HFFc6 (cell line): ENCODE measurements at regions not wholly inside any gene's neighbourhood (a gene's known extent, or its start where the extent isn't known, plus 50 kb on each side); places are given as distances from the start of the nearest gene placed in this dataset.
A peak's percentile ranks its signal among the peaks of the same experiment; 100 is the strongest.

Experiments
- DNase-seq: peaks from one replicate; pipeline ENCODE4 v3.0.0-alpha.2; 2018
- H3K27ac Mint-ChIP-seq: 2 replicates; pipeline ENCODE4 v1.8.0; 2020; ENCODE audit warnings: mild to moderate bottlenecking, mixed read lengths
- H3K27me3 Mint-ChIP-seq: 2 replicates; pipeline ENCODE4 v1.8.0; 2021; ENCODE audit warnings: mild to moderate bottlenecking, moderate library complexity, mixed read lengths; ENCODE audit not compliant: insufficient read depth
- H3K36me3 Mint-ChIP-seq: 2 replicates; pipeline ENCODE4 v1.8.0; 2021; ENCODE audit warnings: low read depth, mixed read lengths
- H3K4me1 Mint-ChIP-seq: 2 replicates; pipeline ENCODE4 v1.8.0; 2020; ENCODE audit warnings: low read depth, mixed read lengths
- H3K4me3 Mint-ChIP-seq: 2 replicates; pipeline ENCODE4 v1.8.0; 2020; ENCODE audit warnings: mild to moderate bottlenecking, moderate library complexity, mixed read lengths
- H3K9me3 Mint-ChIP-seq: 2 replicates; pipeline ENCODE4 v1.8.0; 2020; ENCODE audit warnings: mild to moderate bottlenecking, mixed read lengths
- TF ChIP-seq, protein P1 (sequence below): fragments of 200-600 bp; sonication (generic); IDR thresholded peaks from 2 replicates; pipeline ENCODE4 v1.5.0; 2021; ENCODE audit warnings: antibody characterized with exemption, mild to moderate bottlenecking

DNA sequence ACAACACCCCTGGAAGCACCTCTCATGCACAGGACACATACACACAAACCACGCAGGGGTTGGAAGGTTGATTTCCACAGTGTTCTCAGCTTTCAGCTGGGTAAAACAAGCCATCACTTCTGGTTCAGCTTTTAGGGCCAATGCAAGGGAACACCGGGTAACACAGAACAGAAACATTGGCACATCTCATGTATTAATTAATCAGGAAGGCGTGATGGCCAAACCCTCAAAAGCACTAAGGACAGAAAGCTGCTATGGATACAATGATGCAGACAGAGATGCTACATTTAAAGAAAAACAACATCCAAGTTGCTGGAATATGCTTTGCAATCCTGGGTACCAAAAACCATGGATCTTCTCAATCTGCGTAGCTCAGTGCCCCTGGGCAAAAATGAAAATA lies 104.3 kb upstream of the BEND6 start:
- Mint-ChIP-seq H3K27ac (peak overlapping the region; percentile 90), H3K36me3 (peaks cover 39% of the 10 kb centered on the region), H3K27me3 (peaks cover 2% of the 10 kb centered on the region), H3K4me3 (peak overlapping the region; percentile 93), H3K9me3 (no peaks in the 10 kb centered on the region), H3K4me1 (peaks cover 64% of the 10 kb centered on the region)
- DNase-seq, result no peak
- TF ChIP-seq, protein P1, sequence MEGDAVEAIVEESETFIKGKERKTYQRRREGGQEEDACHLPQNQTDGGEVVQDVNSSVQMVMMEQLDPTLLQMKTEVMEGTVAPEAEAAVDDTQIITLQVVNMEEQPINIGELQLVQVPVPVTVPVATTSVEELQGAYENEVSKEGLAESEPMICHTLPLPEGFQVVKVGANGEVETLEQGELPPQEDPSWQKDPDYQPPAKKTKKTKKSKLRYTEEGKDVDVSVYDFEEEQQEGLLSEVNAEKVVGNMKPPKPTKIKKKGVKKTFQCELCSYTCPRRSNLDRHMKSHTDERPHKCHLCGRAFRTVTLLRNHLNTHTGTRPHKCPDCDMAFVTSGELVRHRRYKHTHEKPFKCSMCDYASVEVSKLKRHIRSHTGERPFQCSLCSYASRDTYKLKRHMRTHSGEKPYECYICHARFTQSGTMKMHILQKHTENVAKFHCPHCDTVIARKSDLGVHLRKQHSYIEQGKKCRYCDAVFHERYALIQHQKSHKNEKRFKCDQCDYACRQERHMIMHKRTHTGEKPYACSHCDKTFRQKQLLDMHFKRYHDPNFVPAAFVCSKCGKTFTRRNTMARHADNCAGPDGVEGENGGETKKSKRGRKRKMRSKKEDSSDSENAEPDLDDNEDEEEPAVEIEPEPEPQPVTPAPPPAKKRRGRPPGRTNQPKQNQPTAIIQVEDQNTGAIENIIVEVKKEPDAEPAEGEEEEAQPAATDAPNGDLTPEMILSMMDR, result no peak

- Mint-ChIP-seq H3K4me1 (peaks cover 71% of the 10 kb centered on the region), H3K4me3 (peak overlapping the region; percentile 93), H3K27me3 (peaks cover 2% of the 10 kb centered on the region), H3K27ac (peak overlapping the region; percentile 90), H3K9me3 (no peaks in the 10 kb centered on the region), H3K36me3 (peaks cover 39% of the 10 kb centered on the region)
- TF ChIP-seq, protein P1, result no peak
- DNase-seq, result peak; percentile 82
These were observed 105.0 kb upstream of the BEND6 start for GRCh38 chr6:56849896-56850295.

DNA sequence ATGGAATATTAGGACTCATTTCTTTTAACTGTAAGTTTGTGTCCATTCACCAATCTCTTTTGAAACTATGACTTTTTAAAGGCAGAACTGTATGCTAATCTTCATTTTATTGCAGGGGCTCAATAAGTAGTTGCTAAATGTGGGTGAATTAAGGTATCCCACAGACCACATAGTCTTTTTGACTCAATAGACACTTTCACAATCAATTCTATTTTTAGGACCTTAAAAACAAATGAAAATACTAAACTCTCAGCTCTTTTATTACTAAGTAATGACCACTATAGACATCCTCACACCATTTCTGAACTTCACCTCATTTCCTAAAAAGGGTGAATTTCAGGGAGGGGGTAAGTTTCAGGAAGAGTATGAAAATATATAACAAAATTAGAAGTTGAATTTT lies 106.8 kb upstream of the BEND6 start:
- Mint-ChIP-seq H3K9me3 (no peaks in the 10 kb centered on the region), H3K4me3 (peak overlapping the region; percentile 60), H3K4me1 (peaks cover 66% of the 10 kb centered on the region), H3K36me3 (peaks cover 39% of the 10 kb centered on the region), H3K27me3 (peaks cover 3% of the 10 kb centered on the region), H3K27ac (no peak overlapping the region)
- DNase-seq, result no peak
- TF ChIP-seq, protein P1, result no peak

DNA sequence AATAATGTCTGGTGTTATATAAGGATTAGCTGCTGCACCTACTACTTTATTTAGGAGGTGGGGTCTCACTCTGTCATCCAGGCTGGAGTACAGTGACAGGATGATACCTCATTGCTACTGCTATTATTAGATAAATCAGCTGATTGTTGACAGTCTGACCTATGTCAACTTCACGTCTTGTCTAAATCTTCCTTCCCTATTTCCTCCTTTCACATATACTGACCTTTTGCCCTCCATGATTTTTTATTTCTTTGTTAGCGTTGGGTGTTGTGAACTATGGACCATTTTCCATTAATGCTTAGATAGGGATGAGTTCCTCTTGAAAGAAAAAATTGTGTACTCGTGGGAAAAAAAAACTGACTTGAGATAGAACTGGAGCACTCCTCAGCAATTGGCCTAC lies 109.9 kb upstream of the BEND6 start:
- Mint-ChIP-seq H3K27ac (peak overlapping the region; percentile 60), H3K27me3 (peaks cover 5% of the 10 kb centered on the region), H3K4me1 (peaks cover 56% of the 10 kb centered on the region), H3K9me3 (no peaks in the 10 kb centered on the region), H3K4me3 (no peak overlapping the region; the same call in 1 of the 2 replicates), H3K36me3 (peaks cover 45% of the 10 kb centered on the region)
- no peak for DNase-seq
- TF ChIP-seq, protein P1, result no peak

DNA sequence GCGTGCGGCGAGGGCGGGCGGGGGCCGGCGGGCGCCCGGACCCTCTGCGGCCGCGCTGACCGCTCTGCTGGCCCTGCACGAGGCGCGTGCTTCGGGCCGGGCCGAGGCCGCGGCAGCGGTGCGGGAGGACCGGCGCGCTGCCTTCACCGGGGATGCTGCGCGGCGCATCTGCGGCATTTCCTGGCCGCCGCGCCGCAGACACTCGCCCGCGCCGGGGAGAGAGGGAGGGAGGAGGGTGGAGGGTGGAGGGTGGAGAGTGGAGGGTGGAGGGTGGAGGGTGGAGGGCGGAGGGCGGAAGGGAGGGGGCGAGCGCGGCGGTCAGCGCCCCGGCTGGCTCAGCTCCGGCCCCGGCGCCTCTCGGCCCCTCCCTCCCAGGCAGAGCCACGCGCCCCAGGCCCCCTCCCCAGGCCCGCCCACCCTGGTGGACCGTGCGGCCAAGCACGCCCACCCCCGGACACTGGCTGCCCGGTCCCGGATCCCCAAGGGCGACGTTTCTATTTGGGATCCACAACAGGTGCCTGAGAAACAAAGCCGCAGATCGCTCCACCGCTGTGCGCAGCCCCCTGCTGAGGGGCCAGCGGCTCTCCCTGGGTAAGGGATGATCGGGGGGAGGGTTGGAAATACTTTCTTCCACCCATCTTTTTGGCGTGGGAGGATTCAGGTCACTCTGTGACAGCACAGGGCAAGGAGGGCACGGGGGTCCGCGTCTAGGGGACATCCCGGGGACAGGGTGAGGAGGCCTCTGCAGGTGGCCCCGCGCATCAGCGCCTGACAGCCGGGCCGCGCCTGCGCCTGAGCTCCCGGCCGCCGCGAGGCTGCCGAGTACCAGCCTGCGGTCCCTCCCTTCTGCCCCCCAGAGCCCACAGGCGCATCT lies 111.2 kb upstream of the BEND6 start:
- TF ChIP-seq, protein P1, result peak; percentile 65
- H3K4me3 Mint-ChIP-seq, result peak overlapping the region; percentile 86
- peaks cover 59% of the 10 kb centered on the region for H3K4me1 Mint-ChIP-seq
- H3K27me3 Mint-ChIP-seq, result peaks cover 4% of the 10 kb centered on the region
- peak overlapping the region; percentile 68 for H3K27ac Mint-ChIP-seq
- H3K9me3 Mint-ChIP-seq, result no peaks in the 10 kb centered on the region
- peaks cover 39% of the 10 kb centered on the region for H3K36me3 Mint-ChIP-seq
- DNase-seq, result peak; percentile 76
